H9 (cell line): ENCODE measurements at regions not wholly inside any gene's neighbourhood (a gene's known extent, or its start where the extent isn't known, plus 50 kb on each side); places are given as distances from the start of the nearest gene placed in this dataset.
A peak's percentile ranks its signal among the peaks of the same experiment; 100 is the strongest.

Experiments
- DNase-seq: peaks from one replicate; pipeline ENCODE4 v3.0.0-alpha.2; 2017
- H2AFZ ChIP-seq: one replicate; pipeline ENCODE4 v1.6.1; 2013; ENCODE audit warnings: mild to moderate bottlenecking, low read length, control low read depth, moderate library complexity
- H2AK5ac ChIP-seq: 2 replicates; pipeline ENCODE4 v1.6.1; 2013; ENCODE audit warnings: low read length, control low read depth, mixed read lengths; ENCODE audit not compliant: insufficient read length
- H2BK120ac ChIP-seq: one replicate; pipeline ENCODE4 v1.6.1; 2013; ENCODE audit warnings: low read depth, mild to moderate bottlenecking, low read length, control low read depth, inconsistent platforms; ENCODE audit not compliant: poor library complexity, severe bottlenecking
- H2BK12ac ChIP-seq: 2 replicates; pipeline ENCODE4 v1.6.1; 2013; ENCODE audit warnings: low read length, control low read depth, mixed read lengths, low read depth; ENCODE audit not compliant: insufficient read length
- H2BK15ac ChIP-seq: 2 replicates; pipeline ENCODE4 v1.6.1; 2013; ENCODE audit warnings: low read depth, low read length, control low read depth
- H2BK20ac ChIP-seq: one replicate; pipeline ENCODE4 v1.6.1; 2013; ENCODE audit warnings: low read depth, mild to moderate bottlenecking, low read length, control low read depth, inconsistent platforms; ENCODE audit not compliant: poor library complexity, severe bottlenecking
- H2BK5ac ChIP-seq: 2 replicates; pipeline ENCODE4 v1.6.1; 2013; ENCODE audit warnings: low read length, control low read depth, mixed read lengths; ENCODE audit not compliant: insufficient read length
- H3K14ac ChIP-seq: 2 replicates; pipeline ENCODE4 v1.6.1; 2013; ENCODE audit warnings: low read length, control low read depth; ENCODE audit not compliant: insufficient read depth
- H3K18ac ChIP-seq: 2 replicates; pipeline ENCODE4 v1.6.1; 2013; ENCODE audit warnings: low read depth, mild to moderate bottlenecking, mixed read lengths, low read length, control low read depth; ENCODE audit not compliant: insufficient read length
- H3K23ac ChIP-seq: 2 replicates; pipeline ENCODE4 v1.6.1; 2013; ENCODE audit warnings: low read length, control low read depth, mixed read lengths, low read depth; ENCODE audit not compliant: insufficient read length
- H3K23me2 ChIP-seq: 2 replicates; pipeline ENCODE4 v1.6.1; 2013; ENCODE audit warnings: low read depth, mild to moderate bottlenecking, mixed read lengths, low read length, control low read depth; ENCODE audit not compliant: insufficient read length, poor library complexity, severe bottlenecking
- H3K27ac ChIP-seq: 2 replicates; pipeline ENCODE4 v1.5.1; 2013; ENCODE audit warnings: low read length, control low read depth, mixed read lengths, low read depth; ENCODE audit not compliant: insufficient read length
- H3K27me3 ChIP-seq: 2 replicates; pipeline ENCODE4 v1.6.1; 2013; ENCODE audit warnings: low read length, control low read depth, inconsistent platforms; ENCODE audit not compliant: insufficient read depth
- H3K4ac ChIP-seq: 2 replicates; pipeline ENCODE4 v1.6.1; 2013; ENCODE audit warnings: low read depth, mild to moderate bottlenecking, control low read depth, inconsistent platforms, low read length, moderate library complexity
- H3K4me1 ChIP-seq: 2 replicates; pipeline ENCODE4 v1.6.1; 2013; ENCODE audit warnings: low read length, control low read depth, inconsistent platforms; ENCODE audit not compliant: insufficient read depth
- H3K4me2 ChIP-seq: 2 replicates; pipeline ENCODE4 v1.6.1; 2013; ENCODE audit warnings: low read length, control low read depth, mixed read lengths; ENCODE audit not compliant: insufficient read length, insufficient read depth
- H3K56ac ChIP-seq: 2 replicates; pipeline ENCODE4 v1.6.1; 2013; ENCODE audit warnings: low read depth, mild to moderate bottlenecking, mixed read lengths, low read length, control low read depth; ENCODE audit not compliant: insufficient read length
- H3K79me1 ChIP-seq: 2 replicates; pipeline ENCODE4 v1.6.1; 2013; ENCODE audit warnings: low read depth, mild to moderate bottlenecking, moderate library complexity, low read length, control low read depth, inconsistent platforms; ENCODE audit not compliant: insufficient read depth, poor library complexity, severe bottlenecking
- H3K79me2 ChIP-seq: 2 replicates; pipeline ENCODE4 v1.6.1; 2013; ENCODE audit warnings: low read length, control low read depth, inconsistent platforms; ENCODE audit not compliant: insufficient read depth
- H3K9ac ChIP-seq: 2 replicates; pipeline ENCODE4 v1.6.1; 2013; ENCODE audit warnings: low read length, control low read depth, mixed read lengths; ENCODE audit not compliant: insufficient read length; ENCODE audit errors: extremely low read depth
- H3K9me3 ChIP-seq: one replicate; pipeline ENCODE4 v1.6.1; 2013; ENCODE audit warnings: low read depth, low read length, inconsistent platforms; ENCODE audit not compliant: control insufficient read depth
- H3T11ph ChIP-seq: one replicate; pipeline ENCODE4 v1.6.1; 2013; ENCODE audit warnings: mild to moderate bottlenecking, low read length, control low read depth, inconsistent platforms
- H4K20me1 ChIP-seq: one replicate; pipeline ENCODE4 v1.6.1; 2013; ENCODE audit not compliant: control insufficient read depth, insufficient read length, insufficient read depth
- H4K5ac ChIP-seq: 2 replicates; pipeline ENCODE4 v1.6.1; 2013; ENCODE audit warnings: low read depth, mild to moderate bottlenecking, mixed read lengths, low read length, control low read depth; ENCODE audit not compliant: insufficient read length
- H4K8ac ChIP-seq: replicated peaks from 2 replicates; pipeline ENCODE4 v1.6.1; 2013; ENCODE audit warnings: low read length, control low read depth, mixed read lengths, low read depth; ENCODE audit not compliant: insufficient read length
- H4K91ac ChIP-seq: 2 replicates; pipeline ENCODE4 v1.6.1; 2013; ENCODE audit warnings: low read depth, mild to moderate bottlenecking, moderate library complexity, mixed read lengths, low read length, control low read depth; ENCODE audit not compliant: insufficient read length
- H3K27ac Mint-ChIP-seq, 3 experiments: 2 replicates in 2 of 3; 3 replicates in 1 of 3; pipeline ENCODE4 v1.8.0; 2020 to 2021; ENCODE audit warnings: mixed read lengths in 3 of 3, mild to moderate bottlenecking in 1 of 3, moderate library complexity in 1 of 3
- H3K27me3 Mint-ChIP-seq: 2 replicates; pipeline ENCODE4 v1.8.0; 2021; ENCODE audit warnings: low read depth, mild to moderate bottlenecking, moderate library complexity, mixed read lengths
- H3K36me3 Mint-ChIP-seq, 3 experiments: 2 replicates in 2 of 3; 3 replicates in 1 of 3; pipeline ENCODE4 v1.8.0; 2020 to 2021; ENCODE audit warnings: low read depth in 3 of 3, mixed read lengths in 3 of 3; ENCODE audit not compliant: insufficient read depth in 1 of 3
- H3K4me1 Mint-ChIP-seq, 2 experiments: 2 replicates each; pipeline ENCODE4 v1.8.0; 2020; ENCODE audit warnings: mixed read lengths in 2 of 2
- H3K4me3 Mint-ChIP-seq, 2 experiments: 2 replicates in 1 of 2; 3 replicates in 1 of 2; pipeline ENCODE4 v1.8.0; 2020 to 2021; ENCODE audit warnings: mild to moderate bottlenecking in 2 of 2, mixed read lengths in 2 of 2, moderate library complexity in 1 of 2
- H3K9me3 Mint-ChIP-seq, 2 experiments: 2 replicates in 1 of 2; 3 replicates in 1 of 2; pipeline ENCODE4 v1.8.0; 2020; ENCODE audit warnings: mild to moderate bottlenecking in 2 of 2, mixed read lengths in 2 of 2, moderate library complexity in 1 of 2
- WGBS: extraction: QIAGEN DNeasy Blood & Tissue Kit; methylation state at CpG from one replicate; pipeline ENCODE4 v1.1.7; 2013; ENCODE audit warnings: missing lambda C conversion rate, low lambda C conversion rate, mixed read lengths; ENCODE audit not compliant: insufficient read length; ENCODE audit errors: extremely low coverage; 5-methylcytosine and 5-hydroxymethylcytosine counted together
- TF ChIP-seq, protein P1 (sequence below): fragments of 200-600 bp; sonication (generic); conservative IDR thresholded peaks from 3 replicates; pipeline ENCODE4 v1.8.0; 2021; ENCODE audit warnings: antibody characterized with exemption, mild to moderate bottlenecking

DNA sequence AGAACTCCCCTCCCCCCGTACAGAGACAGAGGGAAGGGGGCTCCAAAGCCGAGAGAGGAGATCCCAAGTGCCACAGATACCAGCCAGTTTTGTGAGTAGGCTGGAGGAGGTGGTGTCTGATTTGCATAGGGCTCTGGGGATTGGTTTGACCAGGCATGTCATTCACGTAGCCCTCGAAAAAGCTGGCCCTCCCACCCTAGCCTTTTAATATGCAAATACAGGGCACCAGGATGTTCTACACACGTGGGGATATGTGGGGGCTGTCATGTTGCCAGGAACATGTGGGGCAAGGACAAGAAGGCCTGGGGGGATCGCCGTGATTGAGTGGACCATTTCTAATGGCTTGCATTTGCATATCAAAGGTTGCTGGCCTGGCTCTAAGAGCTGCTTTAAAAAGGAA lies 272.9 kb downstream of the PPP1R2C start:
- no peaks in the 10 kb centered on the region for H3K79me1 ChIP-seq
- H3K56ac ChIP-seq = no peak overlapping the region
- H3K4ac ChIP-seq = no peak overlapping the region
- Mint-ChIP-seq H3K9me3 (peaks cover 25 to 52% of the 10 kb centered on the region in 2 experiments), H3K4me1 (peaks cover 13 to 18% of the 10 kb centered on the region in 2 experiments), H3K27me3 (no peaks in the 10 kb centered on the region; the same call in 1 of the 2 replicates), H3K27ac (no peak overlapping the region), H3K36me3 (peaks cover 6 to 20% (median 10%) of the 10 kb centered on the region in 3 experiments), H3K4me3 (no peak overlapping the region)
- no peaks in the 10 kb centered on the region for H3K27me3 ChIP-seq
- no peaks in the 10 kb centered on the region for H3K9me3 ChIP-seq
- no peaks in the 10 kb centered on the region for H3K23me2 ChIP-seq
- H3T11ph ChIP-seq = no peak overlapping the region
- no peak overlapping the region for H3K4me2 ChIP-seq
- H2BK5ac ChIP-seq = no peak overlapping the region
- no peak overlapping the region for H2BK15ac ChIP-seq
- TF ChIP-seq, protein P1, sequence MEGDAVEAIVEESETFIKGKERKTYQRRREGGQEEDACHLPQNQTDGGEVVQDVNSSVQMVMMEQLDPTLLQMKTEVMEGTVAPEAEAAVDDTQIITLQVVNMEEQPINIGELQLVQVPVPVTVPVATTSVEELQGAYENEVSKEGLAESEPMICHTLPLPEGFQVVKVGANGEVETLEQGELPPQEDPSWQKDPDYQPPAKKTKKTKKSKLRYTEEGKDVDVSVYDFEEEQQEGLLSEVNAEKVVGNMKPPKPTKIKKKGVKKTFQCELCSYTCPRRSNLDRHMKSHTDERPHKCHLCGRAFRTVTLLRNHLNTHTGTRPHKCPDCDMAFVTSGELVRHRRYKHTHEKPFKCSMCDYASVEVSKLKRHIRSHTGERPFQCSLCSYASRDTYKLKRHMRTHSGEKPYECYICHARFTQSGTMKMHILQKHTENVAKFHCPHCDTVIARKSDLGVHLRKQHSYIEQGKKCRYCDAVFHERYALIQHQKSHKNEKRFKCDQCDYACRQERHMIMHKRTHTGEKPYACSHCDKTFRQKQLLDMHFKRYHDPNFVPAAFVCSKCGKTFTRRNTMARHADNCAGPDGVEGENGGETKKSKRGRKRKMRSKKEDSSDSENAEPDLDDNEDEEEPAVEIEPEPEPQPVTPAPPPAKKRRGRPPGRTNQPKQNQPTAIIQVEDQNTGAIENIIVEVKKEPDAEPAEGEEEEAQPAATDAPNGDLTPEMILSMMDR = no peak
- no peak overlapping the region for H2BK120ac ChIP-seq
- H4K20me1 ChIP-seq = no peaks in the 10 kb centered on the region
- H3K9ac ChIP-seq = no peak overlapping the region
- no peaks in the 10 kb centered on the region for H3K4me1 ChIP-seq
- no peak overlapping the region for H3K14ac ChIP-seq
- H3K23ac ChIP-seq = no peak overlapping the region
- H2AFZ ChIP-seq = no peak overlapping the region
- no peak overlapping the region for H2BK12ac ChIP-seq
- H3K18ac ChIP-seq = no peak overlapping the region
- H4K5ac ChIP-seq = no peak overlapping the region
- no peak overlapping the region for H4K8ac ChIP-seq
- no peak overlapping the region for H3K27ac ChIP-seq
- H2BK20ac ChIP-seq = no peak overlapping the region
- DNase-seq = peak; percentile 75
- H4K91ac ChIP-seq = no peak overlapping the region
- no CpG with 5 or more reads among the region's 7 CpGs for WGBS
- no peaks in the 10 kb centered on the region for H3K79me2 ChIP-seq
- H2AK5ac ChIP-seq = no peak overlapping the region
